ENCODE measurements at regions not wholly inside any gene's neighbourhood (a gene's known extent, or its start where the extent isn't known, plus 50 kb on each side); places are given as distances from the start of the nearest gene placed in this dataset.

DNA sequence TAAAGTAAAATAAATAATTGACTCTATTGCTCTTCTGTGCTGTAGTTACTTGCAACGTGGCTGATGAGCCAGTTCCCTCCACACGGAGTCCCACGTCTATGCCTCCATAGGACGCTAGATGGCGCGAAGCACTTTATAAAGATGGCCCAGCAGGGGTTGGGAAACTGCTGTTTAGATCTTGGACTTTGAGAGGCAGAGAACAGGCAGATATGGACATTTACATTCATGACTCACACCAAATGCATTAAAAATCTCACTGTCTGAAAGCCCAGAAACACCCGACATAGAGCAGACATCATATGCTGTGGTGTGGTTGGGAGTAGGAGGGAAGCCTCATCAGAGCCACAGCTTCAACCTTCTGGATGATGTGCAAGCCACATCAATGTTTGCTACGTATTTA is 643.1 kb upstream of the ARGLU1 start:
- WGBS: 6% methylated on average over 8 of the region's 8 CpGs
- H3K4me3 ChIP-seq: peak overlapping the region in 1 of 4 donors; percentile 3
- TF ChIP-seq POLR2AphosphoS5 (IDR thresholded peaks at IDR 0.05): no peak
- TF ChIP-seq, protein P1, sequence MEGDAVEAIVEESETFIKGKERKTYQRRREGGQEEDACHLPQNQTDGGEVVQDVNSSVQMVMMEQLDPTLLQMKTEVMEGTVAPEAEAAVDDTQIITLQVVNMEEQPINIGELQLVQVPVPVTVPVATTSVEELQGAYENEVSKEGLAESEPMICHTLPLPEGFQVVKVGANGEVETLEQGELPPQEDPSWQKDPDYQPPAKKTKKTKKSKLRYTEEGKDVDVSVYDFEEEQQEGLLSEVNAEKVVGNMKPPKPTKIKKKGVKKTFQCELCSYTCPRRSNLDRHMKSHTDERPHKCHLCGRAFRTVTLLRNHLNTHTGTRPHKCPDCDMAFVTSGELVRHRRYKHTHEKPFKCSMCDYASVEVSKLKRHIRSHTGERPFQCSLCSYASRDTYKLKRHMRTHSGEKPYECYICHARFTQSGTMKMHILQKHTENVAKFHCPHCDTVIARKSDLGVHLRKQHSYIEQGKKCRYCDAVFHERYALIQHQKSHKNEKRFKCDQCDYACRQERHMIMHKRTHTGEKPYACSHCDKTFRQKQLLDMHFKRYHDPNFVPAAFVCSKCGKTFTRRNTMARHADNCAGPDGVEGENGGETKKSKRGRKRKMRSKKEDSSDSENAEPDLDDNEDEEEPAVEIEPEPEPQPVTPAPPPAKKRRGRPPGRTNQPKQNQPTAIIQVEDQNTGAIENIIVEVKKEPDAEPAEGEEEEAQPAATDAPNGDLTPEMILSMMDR (IDR thresholded peaks at IDR 0.05): peak; percentile 65 to 90 (median 69)

DNA sequence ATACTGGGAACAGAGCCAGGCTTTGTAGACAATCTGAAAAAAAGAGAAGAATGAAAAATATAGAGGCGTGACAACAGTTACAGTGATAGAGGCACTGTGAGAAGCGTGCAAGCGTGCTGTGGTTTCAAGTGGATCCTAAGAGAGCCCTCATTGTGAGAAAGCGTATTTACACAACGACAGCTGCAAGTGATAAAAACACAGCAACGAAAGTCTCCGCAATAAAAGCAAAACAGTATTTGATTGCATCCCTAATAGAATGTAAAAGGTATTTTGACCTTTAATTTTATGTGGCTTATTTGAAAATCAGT is 642.7 kb upstream of the ARGLU1 start:
- no peaks in the 10 kb centered on the region for H3K9me3 ChIP-seq
- H3K4me3 ChIP-seq: peak overlapping the region in 2 of 4 donors; percentile 3 to 16
- intact Hi-C loops (cut with DNase I): loop anchor here (5.0 to 10.0 kb wide), 2 partner anchors 357 to 434 kb away; no protein-coding TSS in a partner anchor
- no peaks in the 10 kb centered on the region for H3K36me3 ChIP-seq
- H3K4me1 ChIP-seq: peaks cover 0 to 9% (median 3%) of the 10 kb centered on the region in 4 donors
- H3K27me3 ChIP-seq: no peaks in the 10 kb centered on the region
- H3K27ac ChIP-seq (replicated peaks in 1 of 4): no peak overlapping the region
- TF ChIP-seq POLR2AphosphoS5 (IDR thresholded peaks at IDR 0.05): no peak
- no peak for TF ChIP-seq EP300 (IDR thresholded peaks at IDR 0.05)
- TF ChIP-seq, protein P1 (IDR thresholded peaks at IDR 0.05): no peak
- TF ChIP-seq POLR2A (IDR thresholded peaks at IDR 0.05; ENCODE audit: low read depth): no peak
- 56% methylated on average over 7 of the region's 7 CpGs for WGBS
- no peak for DNase-seq (ENCODE audit: extremely low spot score)

More for the DNA sequence above, 643.1 kb upstream of the ARGLU1 start:
- intact Hi-C loops (cut with DNase I): loop anchor here (5.0 to 10.0 kb wide), 2 partner anchors 356 to 434 kb away; no protein-coding TSS in a partner anchor
- Histone ChIP-seq H3K9me3 (no peaks in the 10 kb centered on the region), H3K27me3 (no peaks in the 10 kb centered on the region), H3K27ac (replicated peaks in 1 of 4) (no peak overlapping the region), H3K36me3 (no peaks in the 10 kb centered on the region), H3K4me1 (peaks cover 0 to 9% (median 3%) of the 10 kb centered on the region in 4 donors)
- DNase-seq (ENCODE audit: extremely low spot score): no peak

- Histone ChIP-seq H3K4me1 (peaks cover 0 to 9% (median 3%) of the 10 kb centered on the region in 4 donors), H3K36me3 (no peaks in the 10 kb centered on the region), H3K27ac (replicated peaks in 1 of 4) (no peak overlapping the region), H3K4me3 (peak overlapping the region in 2 of 4 donors; percentile 3 to 16), H3K27me3 (no peaks in the 10 kb centered on the region), H3K9me3 (no peaks in the 10 kb centered on the region)
- no peak for DNase-seq (ENCODE audit: extremely low spot score)
- TF ChIP-seq POLR2A (IDR thresholded peaks at IDR 0.05; ENCODE audit: low read depth): no peak
- TF ChIP-seq EP300 (IDR thresholded peaks at IDR 0.05): no peak
- TF ChIP-seq, protein P1 (IDR thresholded peaks at IDR 0.05): no peak
- no peak for TF ChIP-seq POLR2AphosphoS5 (IDR thresholded peaks at IDR 0.05)
- intact Hi-C loops (cut with DNase I): loop anchor here (5.0 to 10.0 kb wide), 3 partner anchors 357 to 947 kb away; no protein-coding TSS in a partner anchor
- 67% methylated on average over 11 of the region's 11 CpGs for WGBS
Observed at GRCh38 chr13:107209824-107210722, 642.1 kb upstream of the ARGLU1 start.

DNA sequence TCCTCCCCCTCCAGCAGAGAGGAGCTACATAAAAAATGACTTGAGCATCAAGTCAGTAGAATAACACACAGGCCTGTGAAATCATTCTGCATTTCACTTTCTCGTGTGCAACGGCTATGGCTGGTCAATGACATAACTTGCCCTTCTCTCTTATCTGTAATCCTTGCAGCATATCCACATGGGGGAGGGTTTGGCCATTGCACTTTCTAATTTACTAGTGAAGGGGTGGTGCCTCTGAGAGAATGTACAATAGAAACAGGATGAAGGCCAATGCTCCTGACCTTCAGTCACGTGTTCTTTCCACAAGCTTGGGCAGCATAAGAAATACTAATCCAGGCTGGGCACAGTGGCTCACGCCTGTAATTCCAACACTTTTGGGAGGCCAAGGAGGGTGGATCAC is 641.0 kb upstream of the ARGLU1 start:
- no peak for DNase-seq (ENCODE audit: extremely low spot score)
- intact Hi-C loops (cut with DNase I): loop anchor here (5.0 kb wide), 1 partner anchor 948 kb away; no protein-coding TSS in a partner anchor
- H3K27ac ChIP-seq (replicated peaks in 1 of 4): no peak overlapping the region
- H3K4me1 ChIP-seq: peaks cover 0 to 13% (median 3%) of the 10 kb centered on the region in 4 donors
- no peak overlapping the region for H3K4me3 ChIP-seq
- no peaks in the 10 kb centered on the region for H3K36me3 ChIP-seq
- H3K27me3 ChIP-seq: peaks cover 0 to 5% (median 0%) of the 10 kb centered on the region in 4 donors
- no peaks in the 10 kb centered on the region for H3K9me3 ChIP-seq
- 46% methylated on average over 4 of the region's 4 CpGs for WGBS
- no peak for TF ChIP-seq POLR2AphosphoS5 (IDR thresholded peaks at IDR 0.05)
- no peak for TF ChIP-seq EP300 (IDR thresholded peaks at IDR 0.05)
- TF ChIP-seq, protein P1 (IDR thresholded peaks at IDR 0.05): no peak
- TF ChIP-seq POLR2A (IDR thresholded peaks at IDR 0.05; ENCODE audit: low read depth): no peak
